OCI-LY7 (cell line): ENCODE measurements at regions not wholly inside any gene's neighbourhood (a gene's known extent, or its start where the extent isn't known, plus 50 kb on each side); places are given as distances from the start of the nearest gene placed in this dataset.

ENCODE experiments used
- BruUV-seq: library from RNA; stranded (reverse); fragments of 400-500 nt; replicated peaks from 2 replicates; lab custom pipeline; 2021; lab: Mats Ljungman, UMichigan
- CTCF ChIA-PET: fragments of 300-600 bp; sonication (Branson Sonifier 250); formaldehyde crosslinking; loops from one replicate; lab custom pipeline; 2022; ENCODE audit warnings: antibody characterized with exemption; ENCODE audit not compliant: unreplicated experiment; lab: Charles Lee
- POLR2A ChIA-PET: fragments of 300-600 bp; sonication (Branson Sonifier 250); formaldehyde crosslinking; loops from one replicate; lab custom pipeline; 2022; ENCODE audit warnings: antibody characterized with exemption; lab: Charles Lee
- DNase-seq: peaks from one replicate; pipeline ENCODE4 v3.0.0-alpha.2; 2015; ENCODE audit warnings: low spot score
- H2AFZ ChIP-seq: fragments of 200-600 bp; sonication (generic), shearing (Covaris generic); 2 replicates; pipeline ENCODE4 v1.6.1; 2014; ENCODE audit warnings: mild to moderate bottlenecking, antibody characterized with exemption, low read length, moderate library complexity
- H3K27ac ChIP-seq: fragments of 200-600 bp; sonication (generic); 2 replicates; pipeline ENCODE4 v1.5.1; 2014; ENCODE audit warnings: mixed run types, low read depth, mild to moderate bottlenecking, moderate library complexity, low read length, inconsistent platforms; ENCODE audit not compliant: poor library complexity, severe bottlenecking
- H3K36me3 ChIP-seq: fragments of 200-600 bp; sonication (generic); 2 replicates; pipeline ENCODE4 v1.6.1; 2014; ENCODE audit warnings: mild to moderate bottlenecking, antibody characterized with exemption, low read length, moderate library complexity, mixed read lengths; ENCODE audit not compliant: insufficient read depth
- H3K4me1 ChIP-seq: fragments of 200-600 bp; sonication (generic); 2 replicates; pipeline ENCODE4 v1.5.1; 2014; ENCODE audit warnings: mild to moderate bottlenecking, low read length; ENCODE audit not compliant: insufficient read depth, poor library complexity, severe bottlenecking
- H3K4me2 ChIP-seq: fragments of 200-600 bp; sonication (generic); 2 replicates; pipeline ENCODE4 v1.6.1; 2014; ENCODE audit warnings: mild to moderate bottlenecking, low read length
- H3K4me3 ChIP-seq: fragments of 200-600 bp; sonication (generic); 2 replicates; pipeline ENCODE4 v1.5.1; 2014; ENCODE audit warnings: mild to moderate bottlenecking, low read depth, low read length; ENCODE audit not compliant: poor library complexity, severe bottlenecking
- H3K79me2 ChIP-seq: fragments of 200-600 bp; sonication (generic); 2 replicates; pipeline ENCODE4 v1.6.1; 2016; ENCODE audit warnings: low read depth, mild to moderate bottlenecking, low read length, moderate library complexity, mixed read lengths; ENCODE audit not compliant: insufficient read depth
- H3K9me2 ChIP-seq: fragments of 200-600 bp; sonication (generic); 2 replicates; pipeline ENCODE4 v1.6.1; 2016; ENCODE audit warnings: mild to moderate bottlenecking, low read length, mixed read lengths; ENCODE audit not compliant: insufficient read depth
- H3K9me3 ChIP-seq: fragments of 200-600 bp; sonication (generic); 2 replicates; pipeline ENCODE4 v1.6.1; 2014; ENCODE audit warnings: mild to moderate bottlenecking, mixed run types, low read length, mixed read lengths
- H4K20me1 ChIP-seq: fragments of 200-600 bp; sonication (generic); 2 replicates; pipeline ENCODE4 v1.6.1; 2014; ENCODE audit warnings: mild to moderate bottlenecking, antibody characterized with exemption, low read length, moderate library complexity, mixed read lengths; ENCODE audit not compliant: insufficient read depth
- CTCF ChIP-seq: fragments of 200-600 bp; sonication (generic); conservative IDR thresholded peaks from 2 replicates; pipeline ENCODE4 v1.5.1; 2014; ENCODE audit warnings: mild to moderate bottlenecking, antibody characterized with exemption, low read length, moderate library complexity, mixed read lengths
- EZH2phosphoT487 ChIP-seq: fragments of 200-600 bp; sonication (generic); IDR thresholded peaks from 2 replicates; pipeline ENCODE4 v1.6.1; 2018; ENCODE audit warnings: low read depth, borderline replicate concordance, mild to moderate bottlenecking, mixed run types, antibody characterized with exemption, low read length, moderate library complexity, mixed read lengths
- intact Hi-C: fragments of 100-400 bp; cut with micrococcal nuclease; formaldehyde crosslinking; loops from one replicate; pipeline ENCODE4 v1.10.0; 2022; ENCODE audit not compliant: unreplicated experiment

GRCh38 chr2:146944601-146945000, 900.2 kb upstream of the ACVR2A start:
- H3K4me3 ChIP-seq = no peak overlapping the region
- no peaks in the 10 kb centered on the region for H3K9me2 ChIP-seq
- H3K4me2 ChIP-seq = no peak overlapping the region
- no peak for DNase-seq
- no peak overlapping the region for H2AFZ ChIP-seq
- H3K36me3 ChIP-seq = no peaks in the 10 kb centered on the region
- no peaks in the 10 kb centered on the region for H3K9me3 ChIP-seq
- no peaks in the 10 kb centered on the region for H4K20me1 ChIP-seq
- BruUV-seq = no TSS peak
- TF ChIP-seq EZH2phosphoT487 = no peak
- TF ChIP-seq CTCF = no peak
- ChIA-PET CTCF (no interaction called here), POLR2A (no interaction called here)
- H3K4me1 ChIP-seq = no peaks in the 10 kb centered on the region
- no peak overlapping the region for H3K27ac ChIP-seq
- no peaks in the 10 kb centered on the region for H3K79me2 ChIP-seq
- intact Hi-C loops = no loop called here

GRCh38 chr2:146939991-146940685, 904.7 kb upstream of the ACVR2A start:
- Histone ChIP-seq H3K79me2 (no peaks in the 10 kb centered on the region), H3K9me2 (no peaks in the 10 kb centered on the region), H3K9me3 (no peaks in the 10 kb centered on the region), H2AFZ (no peak overlapping the region), H3K4me1 (no peaks in the 10 kb centered on the region), H3K4me2 (no peak overlapping the region), H3K27ac (no peak overlapping the region), H3K4me3 (no peak overlapping the region), H4K20me1 (no peaks in the 10 kb centered on the region), H3K36me3 (no peaks in the 10 kb centered on the region)
- TF ChIP-seq EZH2phosphoT487 = no peak
- no peak for TF ChIP-seq CTCF
- intact Hi-C loops = no loop called here
- no peak for DNase-seq
- CTCF ChIA-PET = no interaction called here
- no TSS peak for BruUV-seq
- POLR2A ChIA-PET = interaction anchor here (0.7 kb wide), 1 partner anchor 36 kb away, joined by 3 read pairs; no protein-coding TSS in a partner anchor

GRCh38 chr2:146934921-146935320, 909.9 kb upstream of the ACVR2A start:
- no peaks in the 10 kb centered on the region for H3K9me2 ChIP-seq
- no peaks in the 10 kb centered on the region for H4K20me1 ChIP-seq
- no peaks in the 10 kb centered on the region for H3K4me1 ChIP-seq
- TF ChIP-seq EZH2phosphoT487 = no peak
- no peak for TF ChIP-seq CTCF
- no peak for DNase-seq
- H2AFZ ChIP-seq = no peak overlapping the region
- ChIA-PET CTCF (no interaction called here), POLR2A (no interaction called here)
- H3K27ac ChIP-seq = no peak overlapping the region
- no peak overlapping the region for H3K4me2 ChIP-seq
- H3K36me3 ChIP-seq = no peaks in the 10 kb centered on the region
- no peaks in the 10 kb centered on the region for H3K9me3 ChIP-seq
- H3K79me2 ChIP-seq = no peaks in the 10 kb centered on the region
- BruUV-seq = no TSS peak
- intact Hi-C loops = no loop called here
- no peak overlapping the region for H3K4me3 ChIP-seq
